ENCODE measurements at regions not wholly inside any gene's neighbourhood (a gene's known extent, or its start where the extent isn't known, plus 50 kb on each side); places are given as distances from the start of the nearest gene placed in this dataset.

GRCh38 chr2:136393514-136393913 lies 275.6 kb upstream of the CXCR4 start:
- Histone ChIP-seq H3K9me3 (no peaks in the 10 kb centered on the region), H3K4me1 (no peaks in the 10 kb centered on the region), H3K27me3 (no peaks in the 10 kb centered on the region), H3K36me3 (no peaks in the 10 kb centered on the region), H3K27ac (no peak overlapping the region), H3K4me3 (no peak overlapping the region)
- ATAC-seq = peak in 3 of 4 donors; percentile 49 to 63 (median 53)
- no peak for DNase-seq
- 60% methylated on average over 1 of the region's 1 CpG for WGBS (ENCODE audit: insufficient coverage, low coverage, low lambda C conversion rate, missing lambda C conversion rate)
- TF ChIP-seq CTCF (IDR thresholded peaks at IDR 0.05) (no peak), POLR2A (IDR thresholded peaks at IDR 0.05) (no peak)
- intact Hi-C loops (cut with DNase I) = no loop called here

DNA sequence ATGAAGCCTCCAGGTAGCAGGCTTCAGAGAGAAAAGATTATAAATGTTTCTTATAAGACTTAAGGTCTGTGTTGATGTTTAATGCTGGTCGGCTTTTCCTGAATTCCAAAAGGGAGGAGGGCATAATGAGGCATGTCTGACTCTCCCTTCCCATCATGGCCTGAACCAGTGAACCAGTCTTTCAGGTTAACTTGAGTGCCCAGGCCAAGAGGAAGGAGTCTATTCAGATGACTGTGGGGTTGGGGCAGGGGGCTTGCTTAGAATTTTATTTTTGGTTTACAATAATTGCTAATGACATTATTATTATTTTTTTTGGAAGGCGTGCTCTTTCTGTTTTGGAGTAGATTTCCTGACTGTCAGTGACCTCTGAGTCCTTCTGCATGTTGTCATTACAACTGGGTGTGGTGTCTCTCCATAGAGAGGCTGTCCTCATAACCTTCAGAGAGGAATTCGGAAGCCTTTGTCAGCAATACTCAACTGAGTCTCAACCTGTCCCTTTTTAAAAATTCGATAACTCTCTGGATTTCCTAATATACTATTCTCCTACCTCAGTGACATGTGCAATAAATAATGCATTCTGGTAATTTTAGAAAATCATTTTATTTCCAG lies 275.1 kb upstream of the CXCR4 start:
- intact Hi-C loops (cut with DNase I) = no loop called here
- H3K4me3 ChIP-seq = no peak overlapping the region
- no peaks in the 10 kb centered on the region for H3K27me3 ChIP-seq
- no peaks in the 10 kb centered on the region for H3K4me1 ChIP-seq
- DNase-seq (no peak), ATAC-seq (no peak)
- TF ChIP-seq POLR2A (IDR thresholded peaks at IDR 0.05) = no peak
- no peak for TF ChIP-seq CTCF (IDR thresholded peaks at IDR 0.05)
- H3K27ac ChIP-seq = no peak overlapping the region
- no peaks in the 10 kb centered on the region for H3K9me3 ChIP-seq
- WGBS (ENCODE audit: insufficient coverage, low coverage, low lambda C conversion rate, missing lambda C conversion rate) = 48% methylated on average over 4 of the region's 4 CpGs
- no peaks in the 10 kb centered on the region for H3K36me3 ChIP-seq

GRCh38 chr2:136389809-136390208 lies 271.9 kb upstream of the CXCR4 start:
- ATAC-seq (no peak), DNase-seq (no peak)
- H3K4me1 ChIP-seq = no peaks in the 10 kb centered on the region
- no peaks in the 10 kb centered on the region for H3K36me3 ChIP-seq
- intact Hi-C loops (cut with DNase I) = loop anchor here in 1 of 2 donors (10.0 kb wide), 1 partner anchor 475 kb away; no protein-coding TSS in a partner anchor
- no peaks in the 10 kb centered on the region for H3K9me3 ChIP-seq
- TF ChIP-seq POLR2A (IDR thresholded peaks at IDR 0.05) (no peak), CTCF (IDR thresholded peaks at IDR 0.05) (no peak)
- WGBS (ENCODE audit: insufficient coverage, low coverage, low lambda C conversion rate, missing lambda C conversion rate) = 27% methylated on average over 3 of the region's 3 CpGs
- no peaks in the 10 kb centered on the region for H3K27me3 ChIP-seq
- no peak overlapping the region for H3K4me3 ChIP-seq
- H3K27ac ChIP-seq = no peak overlapping the region

DNA sequence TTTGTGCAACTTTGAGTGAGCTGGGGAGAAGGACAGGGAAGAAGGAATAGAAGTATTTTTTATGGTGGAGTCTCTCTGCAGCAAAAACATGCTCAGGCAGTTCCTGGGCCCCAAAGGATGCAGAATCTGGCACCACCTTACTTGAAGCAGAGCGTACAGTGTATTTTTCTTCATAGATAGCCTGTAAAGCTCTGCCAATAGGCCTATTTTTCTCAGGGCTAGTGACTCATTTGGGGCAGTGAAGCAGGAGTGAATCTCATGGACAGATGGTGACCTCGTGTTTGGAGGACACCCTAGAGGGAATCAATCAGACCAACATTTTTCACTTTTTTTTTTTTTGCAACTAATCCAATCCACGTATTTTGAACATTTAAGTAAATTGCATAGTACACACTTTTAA lies 268.1 kb upstream of the CXCR4 start:
- intact Hi-C loops (cut with DNase I) = loop anchor here in 1 of 2 donors (10.0 kb wide), 1 partner anchor 471 kb away; no protein-coding TSS in a partner anchor
- no peak for DNase-seq
- H3K4me3 ChIP-seq = no peak overlapping the region

More for the DNA sequence above, 268.1 kb upstream of the CXCR4 start:
- no peaks in the 10 kb centered on the region for H3K4me1 ChIP-seq
- no peaks in the 10 kb centered on the region for H3K9me3 ChIP-seq
- WGBS (ENCODE audit: insufficient coverage, low coverage, low lambda C conversion rate, missing lambda C conversion rate) = 59% methylated on average over 3 of the region's 3 CpGs
- TF ChIP-seq POLR2A (IDR thresholded peaks at IDR 0.05) (no peak), CTCF (IDR thresholded peaks at IDR 0.05) (no peak)
- H3K36me3 ChIP-seq = no peaks in the 10 kb centered on the region
- no peak for ATAC-seq
- H3K27ac ChIP-seq = no peak overlapping the region
- H3K27me3 ChIP-seq = no peaks in the 10 kb centered on the region

Measured in right lobe of liver (tissue), 6 donors.